OCI-LY7 (cell line): ENCODE measurements at regions not wholly inside any gene's neighbourhood (a gene's known extent, or its start where the extent isn't known, plus 50 kb on each side); places are given as distances from the start of the nearest gene placed in this dataset.

Experiments
- BruUV-seq: library from RNA; stranded (reverse); fragments of 400-500 nt; replicated peaks from 2 replicates; lab custom pipeline; 2021; lab: Mats Ljungman, UMichigan
- CTCF ChIA-PET: fragments of 300-600 bp; sonication (Branson Sonifier 250); formaldehyde crosslinking; loops from one replicate; lab custom pipeline; 2022; ENCODE audit warnings: antibody characterized with exemption; ENCODE audit not compliant: unreplicated experiment; lab: Charles Lee
- POLR2A ChIA-PET: fragments of 300-600 bp; sonication (Branson Sonifier 250); formaldehyde crosslinking; loops from one replicate; lab custom pipeline; 2022; ENCODE audit warnings: antibody characterized with exemption; lab: Charles Lee
- DNase-seq: peaks from one replicate; pipeline ENCODE4 v3.0.0-alpha.2; 2015; ENCODE audit warnings: low spot score
- H2AFZ ChIP-seq: fragments of 200-600 bp; sonication (generic), shearing (Covaris generic); 2 replicates; pipeline ENCODE4 v1.6.1; 2014; ENCODE audit warnings: mild to moderate bottlenecking, antibody characterized with exemption, low read length, moderate library complexity
- H3K27ac ChIP-seq: fragments of 200-600 bp; sonication (generic); 2 replicates; pipeline ENCODE4 v1.5.1; 2014; ENCODE audit warnings: mixed run types, low read depth, mild to moderate bottlenecking, moderate library complexity, low read length, inconsistent platforms; ENCODE audit not compliant: poor library complexity, severe bottlenecking
- H3K36me3 ChIP-seq: fragments of 200-600 bp; sonication (generic); 2 replicates; pipeline ENCODE4 v1.6.1; 2014; ENCODE audit warnings: mild to moderate bottlenecking, antibody characterized with exemption, low read length, moderate library complexity, mixed read lengths; ENCODE audit not compliant: insufficient read depth
- H3K4me1 ChIP-seq: fragments of 200-600 bp; sonication (generic); 2 replicates; pipeline ENCODE4 v1.5.1; 2014; ENCODE audit warnings: mild to moderate bottlenecking, low read length; ENCODE audit not compliant: insufficient read depth, poor library complexity, severe bottlenecking
- H3K4me2 ChIP-seq: fragments of 200-600 bp; sonication (generic); 2 replicates; pipeline ENCODE4 v1.6.1; 2014; ENCODE audit warnings: mild to moderate bottlenecking, low read length
- H3K4me3 ChIP-seq: fragments of 200-600 bp; sonication (generic); 2 replicates; pipeline ENCODE4 v1.5.1; 2014; ENCODE audit warnings: mild to moderate bottlenecking, low read depth, low read length; ENCODE audit not compliant: poor library complexity, severe bottlenecking
- H3K79me2 ChIP-seq: fragments of 200-600 bp; sonication (generic); 2 replicates; pipeline ENCODE4 v1.6.1; 2016; ENCODE audit warnings: low read depth, mild to moderate bottlenecking, low read length, moderate library complexity, mixed read lengths; ENCODE audit not compliant: insufficient read depth
- H3K9me2 ChIP-seq: fragments of 200-600 bp; sonication (generic); 2 replicates; pipeline ENCODE4 v1.6.1; 2016; ENCODE audit warnings: mild to moderate bottlenecking, low read length, mixed read lengths; ENCODE audit not compliant: insufficient read depth
- H3K9me3 ChIP-seq: fragments of 200-600 bp; sonication (generic); 2 replicates; pipeline ENCODE4 v1.6.1; 2014; ENCODE audit warnings: mild to moderate bottlenecking, mixed run types, low read length, mixed read lengths
- H4K20me1 ChIP-seq: fragments of 200-600 bp; sonication (generic); 2 replicates; pipeline ENCODE4 v1.6.1; 2014; ENCODE audit warnings: mild to moderate bottlenecking, antibody characterized with exemption, low read length, moderate library complexity, mixed read lengths; ENCODE audit not compliant: insufficient read depth
- EZH2phosphoT487 ChIP-seq: fragments of 200-600 bp; sonication (generic); IDR thresholded peaks from 2 replicates; pipeline ENCODE4 v1.6.1; 2018; ENCODE audit warnings: low read depth, borderline replicate concordance, mild to moderate bottlenecking, mixed run types, antibody characterized with exemption, low read length, moderate library complexity, mixed read lengths
- intact Hi-C: fragments of 100-400 bp; cut with micrococcal nuclease; formaldehyde crosslinking; loops from one replicate; pipeline ENCODE4 v1.10.0; 2022; ENCODE audit not compliant: unreplicated experiment
- TF ChIP-seq, protein P1 (sequence below): fragments of 200-600 bp; sonication (generic); conservative IDR thresholded peaks from 2 replicates; pipeline ENCODE4 v1.5.1; 2014; ENCODE audit warnings: mild to moderate bottlenecking, antibody characterized with exemption, low read length, moderate library complexity, mixed read lengths

DNA sequence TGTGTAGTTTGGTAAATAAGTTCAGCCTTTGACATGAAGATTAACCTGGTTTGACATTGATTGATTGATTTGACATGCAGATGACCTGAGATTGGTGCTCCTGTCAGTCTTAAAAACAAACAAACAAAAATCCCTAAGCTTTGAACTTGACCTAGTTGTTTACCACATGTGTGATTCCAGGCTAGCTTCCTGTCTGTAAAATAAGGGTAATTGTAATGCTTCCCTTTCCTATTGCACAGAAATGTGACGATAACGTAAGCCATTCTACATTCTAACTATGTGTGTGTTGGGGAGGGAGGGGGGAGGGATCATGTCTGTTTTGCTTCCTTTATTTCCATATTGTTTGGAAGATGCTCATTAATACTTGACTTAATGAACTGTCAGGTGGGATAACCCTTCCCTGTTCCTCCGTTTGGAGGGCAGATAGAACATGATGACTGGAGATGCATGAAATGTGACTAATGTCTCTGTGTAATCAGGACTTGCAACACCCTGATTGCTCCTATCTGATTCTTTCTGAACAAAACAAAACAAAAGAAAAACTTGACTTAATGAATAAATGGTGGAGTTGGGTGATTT is 106.1 kb upstream of the CLMP start:
- Histone ChIP-seq H3K4me1 (peaks cover 56% of the 10 kb centered on the region), H4K20me1 (no peaks in the 10 kb centered on the region), H3K79me2 (no peaks in the 10 kb centered on the region), H3K36me3 (peaks cover 4% of the 10 kb centered on the region; the same call in 1 of the 2 replicates), H3K4me2 (no peak overlapping the region), H3K9me3 (peaks cover 34% of the 10 kb centered on the region), H2AFZ (peak overlapping the region; percentile 79; the same call in 1 of the 2 replicates), H3K4me3 (no peak overlapping the region), H3K27ac (no peak overlapping the region), H3K9me2 (no peaks in the 10 kb centered on the region)
- CTCF ChIA-PET: interaction anchor here (0.6 kb wide), 1 partner anchor 40 kb away, joined by 3 read pairs; no protein-coding TSS in a partner anchor
- intact Hi-C loops: loop anchor here (5.0 kb wide), 1 partner anchor 176 kb away; no protein-coding TSS in a partner anchor
- no TSS peak for BruUV-seq
- DNase-seq: peak; percentile 36
- POLR2A ChIA-PET: interaction anchor here (0.5 to 0.6 kb wide), 3 partner anchors 12 to 43 kb away, joined by 4 to 6 read pairs (median 4); no protein-coding TSS in a partner anchor
- TF ChIP-seq EZH2phosphoT487: no peak
- TF ChIP-seq, protein P1, sequence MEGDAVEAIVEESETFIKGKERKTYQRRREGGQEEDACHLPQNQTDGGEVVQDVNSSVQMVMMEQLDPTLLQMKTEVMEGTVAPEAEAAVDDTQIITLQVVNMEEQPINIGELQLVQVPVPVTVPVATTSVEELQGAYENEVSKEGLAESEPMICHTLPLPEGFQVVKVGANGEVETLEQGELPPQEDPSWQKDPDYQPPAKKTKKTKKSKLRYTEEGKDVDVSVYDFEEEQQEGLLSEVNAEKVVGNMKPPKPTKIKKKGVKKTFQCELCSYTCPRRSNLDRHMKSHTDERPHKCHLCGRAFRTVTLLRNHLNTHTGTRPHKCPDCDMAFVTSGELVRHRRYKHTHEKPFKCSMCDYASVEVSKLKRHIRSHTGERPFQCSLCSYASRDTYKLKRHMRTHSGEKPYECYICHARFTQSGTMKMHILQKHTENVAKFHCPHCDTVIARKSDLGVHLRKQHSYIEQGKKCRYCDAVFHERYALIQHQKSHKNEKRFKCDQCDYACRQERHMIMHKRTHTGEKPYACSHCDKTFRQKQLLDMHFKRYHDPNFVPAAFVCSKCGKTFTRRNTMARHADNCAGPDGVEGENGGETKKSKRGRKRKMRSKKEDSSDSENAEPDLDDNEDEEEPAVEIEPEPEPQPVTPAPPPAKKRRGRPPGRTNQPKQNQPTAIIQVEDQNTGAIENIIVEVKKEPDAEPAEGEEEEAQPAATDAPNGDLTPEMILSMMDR: no peak

GRCh38 chr11:123299721-123300120 is 104.7 kb upstream of the CLMP start:
- CTCF ChIA-PET: no interaction called here
- intact Hi-C loops: loop anchor here (5.0 kb wide), 1 partner anchor 178 kb away; no protein-coding TSS in a partner anchor
- no peak overlapping the region for H3K4me3 ChIP-seq
- no peaks in the 10 kb centered on the region for H3K9me2 ChIP-seq
- no peak for TF ChIP-seq EZH2phosphoT487
- TF ChIP-seq, protein P1: no peak
- H3K4me1 ChIP-seq: peaks cover 42% of the 10 kb centered on the region
- no peak for DNase-seq
- no peaks in the 10 kb centered on the region for H4K20me1 ChIP-seq
- no TSS peak for BruUV-seq
- H3K27ac ChIP-seq: no peak overlapping the region
- H2AFZ ChIP-seq: no peak overlapping the region
- H3K4me2 ChIP-seq: no peak overlapping the region
- H3K36me3 ChIP-seq: peaks cover 4% of the 10 kb centered on the region; the same call in 1 of the 2 replicates
- POLR2A ChIA-PET: interaction anchor here (1.0 kb wide), 1 partner anchor 9 kb away, joined by 3 read pairs; no protein-coding TSS in a partner anchor
- no peaks in the 10 kb centered on the region for H3K79me2 ChIP-seq
- H3K9me3 ChIP-seq: peaks cover 34% of the 10 kb centered on the region
